WERI-Rb-1 (cell line): ENCODE measurements at regions not wholly inside any gene's neighbourhood (a gene's known extent, or its start where the extent isn't known, plus 50 kb on each side); places are given as distances from the start of the nearest gene placed in this dataset.

Source experiments
- DNase-seq: peaks from one replicate; pipeline ENCODE4 v3.0.0-alpha.2; 2020
- H3K27ac ChIP-seq: fragments of 250-450 bp; sonication (Bioruptor Pico); 2 replicates; pipeline ENCODE4 v1.5.1; 2020; ENCODE audit warnings: mild to moderate bottlenecking, moderate library complexity
- H3K27me3 ChIP-seq: fragments of 250-450 bp; sonication (Bioruptor Pico); 2 replicates; pipeline ENCODE4 v1.5.1; 2021; ENCODE audit warnings: mild to moderate bottlenecking, low read depth, moderate library complexity; ENCODE audit not compliant: insufficient read depth, severe bottlenecking
- H3K36me3 ChIP-seq: fragments of 250-450 bp; sonication (Bioruptor Pico); 2 replicates; pipeline ENCODE4 v1.5.1; 2020; ENCODE audit warnings: mild to moderate bottlenecking, moderate library complexity
- H3K4me3 ChIP-seq: 2 replicates; pipeline ENCODE4 v1.5.1; 2011; ENCODE audit warnings: low read depth, mild to moderate bottlenecking, control low read depth, low read length
- H3K9me3 ChIP-seq: fragments of 250-450 bp; sonication (Bioruptor Pico); 2 replicates; pipeline ENCODE4 v1.5.1; 2021; ENCODE audit warnings: mild to moderate bottlenecking, moderate library complexity; ENCODE audit not compliant: severe bottlenecking
- CTCF ChIP-seq: IDR thresholded peaks from 2 replicates; pipeline ENCODE4 v1.5.1; 2011; ENCODE audit warnings: low read depth, mild to moderate bottlenecking, control low read depth, inconsistent platforms, low read length

GRCh38 chr16:48916566-48916965 is 306.6 kb upstream of the N4BP1 start:
- Histone ChIP-seq H3K36me3 (no peaks in the 10 kb centered on the region), H3K27me3 (no peaks in the 10 kb centered on the region), H3K4me3 (no peak overlapping the region), H3K27ac (no peak overlapping the region), H3K9me3 (no peaks in the 10 kb centered on the region)
- DNase-seq = no peak
- TF ChIP-seq CTCF = no peak

- Histone ChIP-seq H3K27me3 (no peaks in the 10 kb centered on the region), H3K36me3 (no peaks in the 10 kb centered on the region), H3K9me3 (no peaks in the 10 kb centered on the region), H3K4me3 (no peak overlapping the region), H3K27ac (no peak overlapping the region)
- no peak for DNase-seq
- TF ChIP-seq CTCF = no peak
Observed at GRCh38 chr16:48914070-48914469, 304.1 kb upstream of the N4BP1 start.

GRCh38 chr16:48913384-48913783 is 303.4 kb upstream of the N4BP1 start:
- no peak for TF ChIP-seq CTCF
- Histone ChIP-seq H3K27ac (no peak overlapping the region), H3K4me3 (no peak overlapping the region), H3K36me3 (no peaks in the 10 kb centered on the region), H3K9me3 (no peaks in the 10 kb centered on the region), H3K27me3 (no peaks in the 10 kb centered on the region)
- no peak for DNase-seq

GRCh38 chr16:48912360-48912759 is 302.4 kb upstream of the N4BP1 start:
- Histone ChIP-seq H3K4me3 (no peak overlapping the region), H3K27me3 (no peaks in the 10 kb centered on the region), H3K9me3 (no peaks in the 10 kb centered on the region), H3K27ac (no peak overlapping the region), H3K36me3 (no peaks in the 10 kb centered on the region)
- no peak for TF ChIP-seq CTCF
- DNase-seq = no peak

- TF ChIP-seq CTCF = 0 out of 2 replicates have a peak, but pooled peaks have one; percentile 2
- Histone ChIP-seq H3K9me3 (no peaks in the 10 kb centered on the region), H3K36me3 (no peaks in the 10 kb centered on the region), H3K4me3 (no peak overlapping the region), H3K27me3 (no peaks in the 10 kb centered on the region), H3K27ac (no peak overlapping the region)
- no peak for DNase-seq
Observed at GRCh38 chr16:48911700-48912099, 301.7 kb upstream of the N4BP1 start.

- TF ChIP-seq CTCF = no peak
- Histone ChIP-seq H3K36me3 (no peaks in the 10 kb centered on the region), H3K9me3 (no peaks in the 10 kb centered on the region), H3K4me3 (no peak overlapping the region), H3K27ac (no peak overlapping the region), H3K27me3 (no peaks in the 10 kb centered on the region)
- no peak for DNase-seq
Observed at GRCh38 chr16:48910214-48910613, 300.2 kb upstream of the N4BP1 start.
